ENCODE measurements at regions not wholly inside any gene's neighbourhood (a gene's known extent, or its start where the extent isn't known, plus 50 kb on each side); places are given as distances from the start of the nearest gene placed in this dataset.

DNA sequence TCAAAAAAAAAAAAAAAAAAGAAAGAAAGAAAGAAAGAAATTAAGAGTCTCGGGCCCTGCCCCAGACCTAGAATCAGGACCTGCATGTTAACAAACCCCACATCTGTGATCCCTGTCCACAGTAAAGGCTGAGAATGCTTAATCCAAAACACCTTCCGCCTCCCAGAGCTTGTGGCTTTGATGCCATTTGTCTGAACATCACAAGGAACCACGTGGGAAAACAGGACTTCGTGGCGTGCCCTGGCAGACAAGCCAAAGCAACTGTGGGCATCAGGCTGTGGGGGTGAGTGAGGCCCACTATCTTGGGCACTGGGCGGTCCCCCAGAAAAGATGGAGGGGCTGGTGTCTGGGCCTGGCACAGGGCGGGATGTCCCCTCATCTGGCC is 173.4 kb upstream of the CIBAR2 start:
- H3K4me2 ChIP-seq (ENCODE audit: control insufficient read depth, extremely low read depth, insufficient read depth, low read depth, low read length), result no peak overlapping the region
- no peak overlapping the region for H2AFZ ChIP-seq (ENCODE audit: control insufficient read depth, low read length)
- TF ChIP-seq, protein P1, sequence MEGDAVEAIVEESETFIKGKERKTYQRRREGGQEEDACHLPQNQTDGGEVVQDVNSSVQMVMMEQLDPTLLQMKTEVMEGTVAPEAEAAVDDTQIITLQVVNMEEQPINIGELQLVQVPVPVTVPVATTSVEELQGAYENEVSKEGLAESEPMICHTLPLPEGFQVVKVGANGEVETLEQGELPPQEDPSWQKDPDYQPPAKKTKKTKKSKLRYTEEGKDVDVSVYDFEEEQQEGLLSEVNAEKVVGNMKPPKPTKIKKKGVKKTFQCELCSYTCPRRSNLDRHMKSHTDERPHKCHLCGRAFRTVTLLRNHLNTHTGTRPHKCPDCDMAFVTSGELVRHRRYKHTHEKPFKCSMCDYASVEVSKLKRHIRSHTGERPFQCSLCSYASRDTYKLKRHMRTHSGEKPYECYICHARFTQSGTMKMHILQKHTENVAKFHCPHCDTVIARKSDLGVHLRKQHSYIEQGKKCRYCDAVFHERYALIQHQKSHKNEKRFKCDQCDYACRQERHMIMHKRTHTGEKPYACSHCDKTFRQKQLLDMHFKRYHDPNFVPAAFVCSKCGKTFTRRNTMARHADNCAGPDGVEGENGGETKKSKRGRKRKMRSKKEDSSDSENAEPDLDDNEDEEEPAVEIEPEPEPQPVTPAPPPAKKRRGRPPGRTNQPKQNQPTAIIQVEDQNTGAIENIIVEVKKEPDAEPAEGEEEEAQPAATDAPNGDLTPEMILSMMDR (optimal IDR thresholded peaks at IDR 0.05 in 1 of 3, IDR thresholded peaks at IDR 0.05 in 1 of 3, conservative IDR thresholded peaks at IDR 0.05 in 1 of 3; ENCODE audit: extremely low read depth in 1 of 3, insufficient read depth in 2 of 3, low read length in 3 of 3), result no peak
- TF ChIP-seq EZH2 (IDR thresholded peaks at IDR 0.05; ENCODE audit: low read length), result no peak
- no peaks in the 10 kb centered on the region for H3K9me1 ChIP-seq (ENCODE audit: control insufficient read depth, extremely low read depth, insufficient read depth, low read length)
- no peak overlapping the region for H3K9ac ChIP-seq (ENCODE audit: control insufficient read depth, extremely low read depth, insufficient read depth, low read length)
- DNase-seq (ENCODE audit: low read depth, low spot score) (no peak), FAIRE-seq (no peak)
- H3K4me1 ChIP-seq (ENCODE audit: control insufficient read depth, extremely low read depth, insufficient read depth, low read length), result no peaks in the 10 kb centered on the region
- H3K4me3 ChIP-seq (ENCODE audit: control insufficient read depth in 2 of 3, extremely low read depth in 1 of 3, insufficient read depth in 2 of 3, low read depth in 1 of 3, low read length in 3 of 3), result no peak overlapping the region
- H3K9me3 ChIP-seq (ENCODE audit: control insufficient read depth, low read depth, low read length), result no peaks in the 10 kb centered on the region
- no peaks in the 10 kb centered on the region for H3K36me3 ChIP-seq (ENCODE audit: control insufficient read depth in 2 of 2, extremely low read depth in 1 of 2, insufficient read depth in 2 of 2, low read length in 2 of 2)
- dilution Hi-C loops (cut with MboI; ENCODE audit: extremely low pct_ligation_motif_present, low sequenced_read_pairs), result no loop called here
- H3K79me2 ChIP-seq (ENCODE audit: control insufficient read depth, insufficient read depth, low read length), result no peaks in the 10 kb centered on the region
- H3K27ac ChIP-seq (ENCODE audit: control insufficient read depth, insufficient read depth, low read length), result no peak overlapping the region
- peaks cover 2% of the 10 kb centered on the region for H4K20me1 ChIP-seq (ENCODE audit: control insufficient read depth, extremely low read depth, insufficient read depth, low read length)
- peaks cover 7% of the 10 kb centered on the region for H3K27me3 ChIP-seq (ENCODE audit: control insufficient read depth, extremely low read depth, insufficient read depth, low read length)

DNA sequence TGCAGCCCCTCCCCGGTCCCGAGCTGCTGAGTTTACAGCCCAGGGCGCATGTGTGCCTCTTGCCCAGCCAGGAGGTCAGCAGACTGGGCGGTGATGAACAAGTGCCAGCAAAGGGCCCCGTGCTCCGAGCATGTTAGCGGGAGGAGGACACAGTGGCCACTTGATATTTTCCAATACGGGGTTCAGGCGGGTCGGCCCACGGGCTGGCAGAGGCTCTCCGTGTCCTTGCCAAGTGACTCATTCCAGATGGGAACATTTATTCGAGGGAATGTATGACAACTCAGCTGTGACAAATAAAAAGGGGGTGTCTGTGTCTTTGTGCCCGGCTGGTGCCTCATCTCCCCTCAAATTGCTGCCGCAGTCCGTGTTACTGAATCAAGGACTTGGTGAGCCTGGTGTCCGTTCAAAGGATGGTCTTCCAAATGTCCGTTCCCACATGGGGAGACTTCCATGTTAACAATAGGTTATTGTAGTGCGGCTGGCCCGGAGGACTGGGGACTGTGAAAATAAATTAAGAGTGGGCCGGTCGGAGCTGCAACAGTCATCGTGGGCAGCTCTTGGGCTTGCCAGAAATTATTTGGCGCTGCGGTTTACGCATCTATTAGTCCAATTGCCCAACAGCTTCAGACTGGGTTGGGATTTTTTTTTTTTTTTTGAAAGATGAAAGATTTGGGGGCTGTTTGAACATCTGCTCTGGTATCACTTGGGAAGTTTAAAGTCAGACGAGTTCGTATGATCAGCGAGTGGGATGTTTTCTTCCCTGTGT is 174.0 kb upstream of the CIBAR2 start:
- Histone ChIP-seq H2AFZ (ENCODE audit: control insufficient read depth, low read length) (no peak overlapping the region), H3K79me2 (ENCODE audit: control insufficient read depth, insufficient read depth, low read length) (no peaks in the 10 kb centered on the region), H3K4me2 (ENCODE audit: control insufficient read depth, extremely low read depth, insufficient read depth, low read depth, low read length) (no peak overlapping the region), H3K36me3 (ENCODE audit: control insufficient read depth in 2 of 2, extremely low read depth in 1 of 2, insufficient read depth in 2 of 2, low read length in 2 of 2) (no peaks in the 10 kb centered on the region), H3K9ac (ENCODE audit: control insufficient read depth, extremely low read depth, insufficient read depth, low read length) (no peak overlapping the region), H3K27me3 (ENCODE audit: control insufficient read depth, extremely low read depth, insufficient read depth, low read length) (peaks cover 7% of the 10 kb centered on the region), H4K20me1 (ENCODE audit: control insufficient read depth, extremely low read depth, insufficient read depth, low read length) (peaks cover 2% of the 10 kb centered on the region), H3K4me1 (ENCODE audit: control insufficient read depth, extremely low read depth, insufficient read depth, low read length) (no peaks in the 10 kb centered on the region), H3K27ac (ENCODE audit: control insufficient read depth, insufficient read depth, low read length) (no peak overlapping the region), H3K9me3 (ENCODE audit: control insufficient read depth, low read depth, low read length) (no peaks in the 10 kb centered on the region), H3K4me3 (ENCODE audit: control insufficient read depth in 2 of 3, extremely low read depth in 1 of 3, insufficient read depth in 2 of 3, low read depth in 1 of 3, low read length in 3 of 3) (no peak overlapping the region), H3K9me1 (ENCODE audit: control insufficient read depth, extremely low read depth, insufficient read depth, low read length) (no peaks in the 10 kb centered on the region)
- dilution Hi-C loops (cut with MboI; ENCODE audit: extremely low pct_ligation_motif_present, low sequenced_read_pairs), result no loop called here
- DNase-seq (ENCODE audit: low read depth, low spot score) (no peak), FAIRE-seq (no peak)
- TF ChIP-seq EZH2 (IDR thresholded peaks at IDR 0.05; ENCODE audit: low read length), result no peak
- TF ChIP-seq, protein P1 (optimal IDR thresholded peaks at IDR 0.05 in 1 of 3, IDR thresholded peaks at IDR 0.05 in 1 of 3, conservative IDR thresholded peaks at IDR 0.05 in 1 of 3; ENCODE audit: extremely low read depth in 1 of 3, insufficient read depth in 2 of 3, low read length in 3 of 3), result no peak
